Peyer's patch (tissue), 4 donors: ENCODE measurements at regions not wholly inside any gene's neighbourhood (a gene's known extent, or its start where the extent isn't known, plus 50 kb on each side); places are given as distances from the start of the nearest gene placed in this dataset.

Experiments
- POLR2A ChIP-seq, 2 donors: fragments of 450-650 bp; IDR thresholded peaks; one replicate each; pipeline ENCODE4 v1.5.1; 2017; ENCODE audit warnings: antibody characterized with exemption in 2 of 2, mild to moderate bottlenecking in 2 of 2, moderate library complexity in 2 of 2
- TF ChIP-seq, protein P1 (sequence below), 6 experiments: fragments of 450-650 bp in 4 of 6; fragments of 200-600 bp in 2 of 6; sonication (generic) in 1 of 6; IDR thresholded peaks; one replicate each; pipeline ENCODE4 v1.5.1; 2017 to 2019; ENCODE audit warnings: antibody characterized with exemption in 6 of 6, mild to moderate bottlenecking in 3 of 6, moderate library complexity in 1 of 6

DNA sequence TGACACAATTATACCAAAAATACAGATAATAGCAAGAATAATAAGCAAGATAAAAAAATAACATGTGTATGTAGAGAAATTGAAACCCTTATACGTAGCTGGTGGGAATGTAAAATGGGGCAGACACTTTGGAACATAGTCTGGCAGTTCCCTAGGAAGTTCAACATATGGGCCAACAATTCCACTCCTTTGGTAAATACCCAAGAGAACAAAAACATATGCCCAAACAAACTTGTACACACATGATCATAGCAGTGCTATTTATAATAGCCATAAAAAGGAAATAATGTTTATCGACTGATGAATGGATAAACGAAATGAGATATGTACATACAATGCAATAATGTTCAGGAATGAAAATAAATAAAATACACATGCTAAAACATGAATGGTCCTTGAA lies 462.4 kb upstream of the SORCS1 start:
- TF ChIP-seq POLR2A (IDR thresholded peaks at IDR 0.05): no peak
- TF ChIP-seq, protein P1, sequence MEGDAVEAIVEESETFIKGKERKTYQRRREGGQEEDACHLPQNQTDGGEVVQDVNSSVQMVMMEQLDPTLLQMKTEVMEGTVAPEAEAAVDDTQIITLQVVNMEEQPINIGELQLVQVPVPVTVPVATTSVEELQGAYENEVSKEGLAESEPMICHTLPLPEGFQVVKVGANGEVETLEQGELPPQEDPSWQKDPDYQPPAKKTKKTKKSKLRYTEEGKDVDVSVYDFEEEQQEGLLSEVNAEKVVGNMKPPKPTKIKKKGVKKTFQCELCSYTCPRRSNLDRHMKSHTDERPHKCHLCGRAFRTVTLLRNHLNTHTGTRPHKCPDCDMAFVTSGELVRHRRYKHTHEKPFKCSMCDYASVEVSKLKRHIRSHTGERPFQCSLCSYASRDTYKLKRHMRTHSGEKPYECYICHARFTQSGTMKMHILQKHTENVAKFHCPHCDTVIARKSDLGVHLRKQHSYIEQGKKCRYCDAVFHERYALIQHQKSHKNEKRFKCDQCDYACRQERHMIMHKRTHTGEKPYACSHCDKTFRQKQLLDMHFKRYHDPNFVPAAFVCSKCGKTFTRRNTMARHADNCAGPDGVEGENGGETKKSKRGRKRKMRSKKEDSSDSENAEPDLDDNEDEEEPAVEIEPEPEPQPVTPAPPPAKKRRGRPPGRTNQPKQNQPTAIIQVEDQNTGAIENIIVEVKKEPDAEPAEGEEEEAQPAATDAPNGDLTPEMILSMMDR (IDR thresholded peaks at IDR 0.05): no peak
